ENCODE measurements at regions not wholly inside any gene's neighbourhood (a gene's known extent, or its start where the extent isn't known, plus 50 kb on each side); places are given as distances from the start of the nearest gene placed in this dataset.
A peak's percentile ranks its signal among the peaks of the same experiment; 100 is the strongest.

GRCh38 chr3:107441617-107442016 is 64.4 kb downstream of the CCDC54 start:
- Mint-ChIP-seq H3K4me1 (ENCODE audit: low read depth) (no peaks in the 10 kb centered on the region), H3K9me3 (ENCODE audit: low read depth) (no peaks in the 10 kb centered on the region), H3K4me3 (ENCODE audit: unreplicated experiment) (no peak overlapping the region), H3K36me3 (ENCODE audit: low read depth) (no peaks in the 10 kb centered on the region), H3K27ac (ENCODE audit: unreplicated experiment) (no peak overlapping the region), H3K27me3 (ENCODE audit: low read depth) (no peaks in the 10 kb centered on the region)
- no peak for DNase-seq (ENCODE audit: low spot score)
- TF ChIP-seq, protein P1, sequence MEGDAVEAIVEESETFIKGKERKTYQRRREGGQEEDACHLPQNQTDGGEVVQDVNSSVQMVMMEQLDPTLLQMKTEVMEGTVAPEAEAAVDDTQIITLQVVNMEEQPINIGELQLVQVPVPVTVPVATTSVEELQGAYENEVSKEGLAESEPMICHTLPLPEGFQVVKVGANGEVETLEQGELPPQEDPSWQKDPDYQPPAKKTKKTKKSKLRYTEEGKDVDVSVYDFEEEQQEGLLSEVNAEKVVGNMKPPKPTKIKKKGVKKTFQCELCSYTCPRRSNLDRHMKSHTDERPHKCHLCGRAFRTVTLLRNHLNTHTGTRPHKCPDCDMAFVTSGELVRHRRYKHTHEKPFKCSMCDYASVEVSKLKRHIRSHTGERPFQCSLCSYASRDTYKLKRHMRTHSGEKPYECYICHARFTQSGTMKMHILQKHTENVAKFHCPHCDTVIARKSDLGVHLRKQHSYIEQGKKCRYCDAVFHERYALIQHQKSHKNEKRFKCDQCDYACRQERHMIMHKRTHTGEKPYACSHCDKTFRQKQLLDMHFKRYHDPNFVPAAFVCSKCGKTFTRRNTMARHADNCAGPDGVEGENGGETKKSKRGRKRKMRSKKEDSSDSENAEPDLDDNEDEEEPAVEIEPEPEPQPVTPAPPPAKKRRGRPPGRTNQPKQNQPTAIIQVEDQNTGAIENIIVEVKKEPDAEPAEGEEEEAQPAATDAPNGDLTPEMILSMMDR (IDR thresholded peaks at IDR 0.05), result no peak

DNA sequence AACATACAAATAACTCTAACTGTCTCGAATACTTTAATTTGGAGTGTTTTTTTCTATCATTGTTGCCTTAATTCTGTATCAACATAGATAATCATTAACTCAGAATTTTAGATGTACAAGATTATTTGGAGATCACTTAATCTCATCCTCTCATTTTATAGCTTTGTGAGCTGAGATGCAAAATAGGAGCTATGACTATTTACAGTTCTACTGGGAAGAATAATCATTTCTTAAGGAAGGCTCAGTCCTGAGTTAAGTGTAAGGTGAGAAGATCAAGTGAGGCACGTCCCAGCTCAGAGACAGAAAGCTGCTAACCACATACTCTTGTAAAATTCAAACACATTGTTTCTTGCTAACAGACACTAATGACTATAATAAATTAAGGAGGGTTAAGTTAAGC is 66.2 kb downstream of the CCDC54 start:
- no peaks in the 10 kb centered on the region for H3K4me1 Mint-ChIP-seq (ENCODE audit: low read depth)
- no peak for DNase-seq (ENCODE audit: low spot score)
- TF ChIP-seq, protein P1 (IDR thresholded peaks at IDR 0.05), result no peak
- H3K9me3 Mint-ChIP-seq (ENCODE audit: low read depth), result no peaks in the 10 kb centered on the region
- no peak overlapping the region for H3K4me3 Mint-ChIP-seq (ENCODE audit: unreplicated experiment)
- no peak overlapping the region for H3K27ac Mint-ChIP-seq (ENCODE audit: unreplicated experiment)
- H3K27me3 Mint-ChIP-seq (ENCODE audit: low read depth), result no peaks in the 10 kb centered on the region
- H3K36me3 Mint-ChIP-seq (ENCODE audit: low read depth), result no peaks in the 10 kb centered on the region

GRCh38 chr3:107446706-107447105 is 69.5 kb downstream of the CCDC54 start:
- no peaks in the 10 kb centered on the region for H3K27me3 Mint-ChIP-seq (ENCODE audit: low read depth)
- no peak overlapping the region for H3K27ac Mint-ChIP-seq (ENCODE audit: unreplicated experiment)
- TF ChIP-seq, protein P1 (IDR thresholded peaks at IDR 0.05), result no peak
- no peaks in the 10 kb centered on the region for H3K36me3 Mint-ChIP-seq (ENCODE audit: low read depth)
- no peak overlapping the region for H3K4me3 Mint-ChIP-seq (ENCODE audit: unreplicated experiment)
- H3K9me3 Mint-ChIP-seq (ENCODE audit: low read depth), result no peaks in the 10 kb centered on the region
- H3K4me1 Mint-ChIP-seq (ENCODE audit: low read depth), result peaks cover 6% of the 10 kb centered on the region
- DNase-seq (ENCODE audit: low spot score), result no peak

DNA sequence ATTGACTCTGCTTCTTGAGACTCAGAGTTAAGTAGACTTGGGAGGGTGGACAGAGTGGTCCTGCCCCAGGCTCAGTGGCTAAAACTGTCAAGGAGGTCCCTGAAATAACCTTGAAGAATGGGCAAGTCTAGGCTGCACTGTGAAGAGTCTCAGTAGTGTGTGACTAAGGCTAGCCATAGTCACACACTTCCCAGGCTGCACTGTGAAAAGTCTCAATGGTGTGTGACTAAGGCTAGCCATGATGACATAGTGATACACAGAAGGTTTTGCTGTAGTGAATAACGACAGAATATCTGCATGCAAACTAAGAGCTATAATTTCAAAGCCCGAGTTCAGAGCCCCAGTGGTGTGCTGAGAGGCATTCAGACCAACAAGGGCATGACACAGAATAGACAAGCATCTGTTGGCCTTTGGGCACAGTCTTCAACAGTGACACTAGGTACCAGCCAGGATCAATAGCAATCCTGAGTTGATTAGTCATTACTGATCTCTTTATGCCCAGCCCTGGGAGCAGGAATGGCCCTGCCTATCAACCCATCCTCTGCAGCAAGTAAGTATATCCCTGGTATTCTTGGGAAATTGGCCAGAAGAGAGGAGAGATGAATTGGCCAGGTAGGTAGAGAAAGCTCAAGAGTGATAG is 72.4 kb upstream of the BBX start:
- H3K27me3 Mint-ChIP-seq (ENCODE audit: low read depth), result no peaks in the 10 kb centered on the region
- no peak overlapping the region for H3K4me3 Mint-ChIP-seq (ENCODE audit: unreplicated experiment)
- peaks cover 6% of the 10 kb centered on the region for H3K4me1 Mint-ChIP-seq (ENCODE audit: low read depth)
- no peaks in the 10 kb centered on the region for H3K36me3 Mint-ChIP-seq (ENCODE audit: low read depth)
- TF ChIP-seq, protein P1 (IDR thresholded peaks at IDR 0.05), result no peak
- no peaks in the 10 kb centered on the region for H3K9me3 Mint-ChIP-seq (ENCODE audit: low read depth)
- no peak for DNase-seq (ENCODE audit: low spot score)
- peak overlapping the region; percentile 2 for H3K27ac Mint-ChIP-seq (ENCODE audit: unreplicated experiment)

DNA sequence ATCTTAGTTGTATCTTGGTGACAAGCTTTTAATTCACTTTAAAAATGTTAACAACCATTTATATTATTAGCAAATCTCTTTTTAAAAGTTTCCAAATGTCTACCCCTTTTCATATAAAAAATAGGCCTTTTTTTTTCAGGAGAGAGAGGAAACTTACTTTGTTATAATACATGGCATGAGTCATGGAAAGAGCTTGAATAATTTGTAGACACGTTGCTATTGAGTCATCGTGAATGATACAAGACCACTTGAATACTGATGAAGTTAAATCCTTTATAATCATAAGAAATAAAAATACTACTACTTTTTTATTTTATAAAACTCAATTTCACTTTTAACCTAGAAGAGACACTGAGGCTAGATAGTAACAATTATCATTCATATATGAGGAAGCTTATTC is 70.3 kb upstream of the BBX start:
- H3K27me3 Mint-ChIP-seq (ENCODE audit: low read depth), result no peaks in the 10 kb centered on the region
- no peak overlapping the region for H3K4me3 Mint-ChIP-seq (ENCODE audit: unreplicated experiment)
- H3K4me1 Mint-ChIP-seq (ENCODE audit: low read depth), result peaks cover 6% of the 10 kb centered on the region
- no peak for DNase-seq (ENCODE audit: low spot score)
- H3K36me3 Mint-ChIP-seq (ENCODE audit: low read depth), result no peaks in the 10 kb centered on the region
- no peaks in the 10 kb centered on the region for H3K9me3 Mint-ChIP-seq (ENCODE audit: low read depth)
- TF ChIP-seq, protein P1 (IDR thresholded peaks at IDR 0.05), result no peak
- no peak overlapping the region for H3K27ac Mint-ChIP-seq (ENCODE audit: unreplicated experiment)
